Esophagus squamous epithelium (tissue), 4 donors: ENCODE measurements at regions not wholly inside any gene's neighbourhood (a gene's known extent, or its start where the extent isn't known, plus 50 kb on each side); places are given as distances from the start of the nearest gene placed in this dataset.

Source experiments
- CTCF ChIP-seq, 6 experiments: fragments of 450-650 bp in 4 of 6; fragments of 200-600 bp in 2 of 6; sonication (generic) in 2 of 6; IDR thresholded peaks; one replicate each; pipeline ENCODE4 v1.5.1; 2016 to 2019; ENCODE audit warnings: antibody characterized with exemption in 6 of 6, mild to moderate bottlenecking in 4 of 6, moderate library complexity in 4 of 6
- POLR2A ChIP-seq, 4 donors: fragments of 450-650 bp; IDR thresholded peaks; one replicate each; pipeline ENCODE4 v1.6.1; 2017; ENCODE audit warnings: antibody characterized with exemption in 4 of 4, mild to moderate bottlenecking in 4 of 4, moderate library complexity in 3 of 4

GRCh38 chr18:10135302-10135926 is 221.6 kb downstream of the VAPA start:
- no peak for TF ChIP-seq POLR2A (IDR thresholded peaks at IDR 0.05)
- no peak for TF ChIP-seq CTCF (IDR thresholded peaks at IDR 0.05)
